GM19239 (cell line): ENCODE measurements at regions not wholly inside any gene's neighbourhood (a gene's known extent, or its start where the extent isn't known, plus 50 kb on each side); places are given as distances from the start of the nearest gene placed in this dataset.

Source experiments
- DNase-seq: peaks from one replicate; pipeline ENCODE4 v3.0.0; 2011; ENCODE audit warnings: low spot score; ENCODE audit not compliant: insufficient read length
- FAIRE-seq: peaks from 2 replicates; lab custom pipeline; 2011; peaks lifted over from hg19 to GRCh38; lab: Jason Lieb, UNC

DNA sequence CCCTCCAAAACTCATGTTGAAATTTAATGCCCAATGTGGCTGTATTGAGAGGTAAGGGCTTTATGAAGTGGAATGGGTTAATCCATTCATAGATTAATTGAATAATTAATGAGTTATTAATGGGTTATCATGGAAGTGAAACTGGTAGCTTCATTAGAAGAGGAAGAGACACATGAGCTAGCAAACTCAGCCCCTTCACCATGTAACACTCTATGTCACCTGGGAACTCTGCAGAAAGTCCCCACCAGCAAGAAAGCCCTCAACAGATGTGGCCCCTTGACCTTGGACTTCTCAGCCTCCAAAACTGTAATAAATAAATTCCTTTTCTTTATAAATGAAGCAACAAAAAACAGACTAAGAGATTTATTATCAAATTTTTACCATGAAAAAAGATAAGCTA lies 223.5 kb downstream of the KLF12 start:
- FAIRE-seq (no peak), DNase-seq (no peak)

DNA sequence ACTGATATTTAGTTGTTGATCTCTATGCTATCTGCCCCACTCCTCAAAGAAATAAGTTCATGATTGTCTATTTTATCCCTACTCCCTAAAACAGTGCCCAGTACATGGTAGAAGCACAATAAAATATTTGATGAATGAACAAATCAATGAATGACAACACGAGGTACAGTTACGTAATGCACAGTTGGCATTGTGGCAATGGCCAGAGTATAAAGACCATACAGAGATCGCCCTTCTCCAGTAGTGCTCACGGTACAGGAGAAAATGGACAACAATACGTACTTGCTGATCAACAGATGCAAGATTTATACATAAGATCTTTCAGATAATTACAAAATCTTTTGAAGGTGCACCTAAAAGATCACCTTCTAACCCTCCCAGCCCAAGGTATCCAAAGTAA lies 225.4 kb downstream of the KLF12 start:
- DNase-seq (no peak), FAIRE-seq (no peak)

DNA sequence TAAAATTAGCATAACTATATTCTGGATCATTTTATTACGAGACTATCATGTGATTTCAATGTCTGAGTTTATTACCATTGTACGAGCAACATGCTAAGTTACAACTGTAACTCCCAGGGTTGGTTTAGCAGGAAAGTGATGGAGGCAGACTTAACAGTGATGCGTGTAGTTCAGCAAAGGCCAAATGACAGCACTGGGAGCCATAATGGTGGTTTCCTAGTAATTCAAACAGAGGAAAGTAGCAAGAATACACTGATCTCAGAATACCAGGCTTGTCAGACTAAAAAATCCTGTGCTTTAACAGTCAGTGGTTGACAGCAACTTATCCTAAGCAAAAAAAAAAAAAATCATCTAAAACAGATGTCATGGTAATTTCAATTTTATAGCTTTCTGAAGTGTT lies 229.6 kb downstream of the KLF12 start:
- FAIRE-seq, result no peak
- no peak for DNase-seq

DNA sequence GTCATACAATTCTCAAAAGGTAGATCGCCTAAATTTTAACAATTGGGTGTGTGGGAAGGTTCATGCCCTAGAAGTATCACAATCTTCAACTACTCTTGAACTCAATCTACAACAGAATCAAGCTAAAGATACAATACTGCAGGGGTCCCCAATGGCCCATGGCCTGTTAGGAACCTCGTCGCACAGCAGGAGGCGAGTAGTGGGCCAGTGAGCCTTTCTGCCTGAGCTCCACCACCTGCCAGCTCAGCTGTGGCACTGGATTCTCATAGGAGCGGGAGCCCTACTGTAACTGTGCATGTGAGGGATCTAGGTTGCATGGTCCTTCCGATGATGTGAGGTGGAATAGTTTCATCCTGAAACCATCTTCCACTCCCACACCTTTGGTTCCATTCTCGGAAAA lies 230.6 kb downstream of the KLF12 start:
- no peak for DNase-seq
- no peak for FAIRE-seq

DNA sequence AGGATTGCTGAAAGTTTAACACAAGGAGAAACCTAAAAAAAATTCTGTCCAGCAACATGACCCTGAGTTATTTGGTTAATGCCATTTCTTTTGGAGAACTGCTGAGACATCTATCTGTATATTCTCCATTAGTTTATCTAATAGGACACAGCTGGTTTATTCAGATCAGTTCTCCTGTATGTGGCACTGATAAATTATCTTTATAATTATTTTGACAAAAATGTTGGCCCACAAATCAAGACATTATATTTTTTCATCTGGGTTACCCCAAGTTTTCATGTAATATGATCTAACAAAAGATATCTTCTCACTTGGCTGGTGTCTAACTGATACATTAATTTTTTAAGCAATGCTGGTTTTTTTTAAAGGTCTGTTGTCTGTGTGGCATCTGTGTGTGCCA lies 231.4 kb downstream of the KLF12 start:
- FAIRE-seq (no peak), DNase-seq (no peak)

DNA sequence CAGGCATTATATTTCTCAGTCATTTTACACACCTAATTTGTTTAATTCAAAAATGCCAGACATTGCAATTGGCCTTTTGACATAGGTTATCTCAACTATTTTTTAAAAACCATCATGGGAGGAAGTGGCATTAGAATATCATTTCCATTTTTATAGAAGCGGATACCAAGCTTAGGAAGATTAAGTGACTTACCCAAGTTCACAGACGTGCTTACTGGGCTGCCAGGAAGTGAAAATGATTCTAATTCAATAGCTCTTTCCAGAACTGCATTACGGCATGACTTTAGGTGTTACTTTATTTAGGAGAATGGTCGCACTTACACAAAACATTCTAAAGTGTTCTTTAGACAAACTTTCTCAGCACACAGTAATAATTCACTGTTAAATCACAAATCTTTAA lies 231.9 kb downstream of the KLF12 start:
- DNase-seq, result no peak
- peak; percentile 39 for FAIRE-seq

DNA sequence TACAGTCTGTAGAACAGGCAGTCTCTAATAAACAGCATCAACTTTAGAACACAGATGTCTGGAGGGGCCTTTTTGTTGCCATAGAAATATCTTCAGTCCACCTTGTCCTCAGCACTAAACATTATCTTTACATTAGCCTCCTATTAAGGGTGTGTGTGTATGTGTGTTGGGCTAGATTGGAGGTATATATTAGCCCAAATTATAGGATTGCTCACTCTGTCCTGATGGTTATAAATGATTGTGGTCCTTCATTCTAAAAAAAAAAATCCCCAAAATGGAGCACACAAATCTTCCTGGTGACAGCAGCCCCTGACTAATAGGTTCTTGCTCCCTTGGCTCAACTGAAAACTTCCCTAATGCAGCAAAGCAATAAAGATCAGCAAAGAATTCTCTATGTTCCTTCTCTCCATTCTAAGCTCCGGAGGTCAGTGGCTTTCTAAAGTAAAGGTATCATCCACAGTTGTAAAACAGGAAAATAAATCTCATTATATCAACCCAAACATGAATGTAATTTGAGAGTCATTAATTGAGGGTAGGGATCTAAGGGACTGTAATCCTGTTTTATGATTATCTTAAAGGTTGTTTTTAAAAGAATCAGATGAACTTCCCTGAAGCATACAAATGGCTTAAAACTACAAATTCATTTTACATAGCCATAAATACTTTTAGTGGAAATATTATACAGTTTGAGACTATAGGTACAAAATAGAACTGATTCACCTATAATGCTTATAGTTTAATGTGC lies 232.7 kb downstream of the KLF12 start:
- FAIRE-seq, result peak; percentile 60
- no peak for DNase-seq

DNA sequence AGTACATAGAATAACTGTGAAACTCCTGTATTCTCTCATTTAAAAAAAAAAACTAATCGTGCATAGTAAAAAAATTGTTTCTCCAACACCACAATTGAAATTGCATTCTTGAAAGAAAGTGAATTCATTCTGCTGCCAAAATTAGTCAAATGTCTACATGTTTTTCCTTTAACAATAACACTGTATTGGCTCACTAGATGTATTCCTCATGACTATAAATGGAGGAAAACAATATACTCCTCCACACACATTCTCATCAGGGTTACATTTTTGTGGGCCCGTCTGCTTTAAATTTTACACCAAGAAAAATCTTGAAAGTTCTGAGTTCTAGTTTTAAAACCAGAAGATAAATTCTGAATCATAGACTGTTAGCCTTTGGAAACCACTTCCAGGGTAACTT lies 233.6 kb downstream of the KLF12 start:
- DNase-seq (no peak), FAIRE-seq (no peak)

DNA sequence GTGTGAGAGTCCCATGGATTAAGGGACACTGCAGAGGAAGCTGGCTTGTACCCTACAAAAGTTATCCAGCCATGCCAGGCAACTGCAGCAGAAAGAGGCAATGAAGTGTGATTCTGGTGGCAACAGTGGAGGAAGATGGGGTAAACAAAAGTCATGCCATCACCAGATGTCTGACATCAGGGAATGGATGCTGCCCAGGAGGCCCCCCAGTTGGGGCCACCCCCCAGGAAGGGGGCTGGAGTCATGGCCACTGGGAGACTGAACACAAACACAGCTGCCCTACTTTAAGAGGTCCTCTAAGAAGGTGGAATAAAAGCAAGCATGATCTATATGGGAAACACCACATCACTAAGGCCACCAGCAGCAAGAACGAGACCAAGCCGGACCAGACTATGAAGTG lies 235.3 kb downstream of the KLF12 start:
- FAIRE-seq, result no peak
- no peak for DNase-seq

DNA sequence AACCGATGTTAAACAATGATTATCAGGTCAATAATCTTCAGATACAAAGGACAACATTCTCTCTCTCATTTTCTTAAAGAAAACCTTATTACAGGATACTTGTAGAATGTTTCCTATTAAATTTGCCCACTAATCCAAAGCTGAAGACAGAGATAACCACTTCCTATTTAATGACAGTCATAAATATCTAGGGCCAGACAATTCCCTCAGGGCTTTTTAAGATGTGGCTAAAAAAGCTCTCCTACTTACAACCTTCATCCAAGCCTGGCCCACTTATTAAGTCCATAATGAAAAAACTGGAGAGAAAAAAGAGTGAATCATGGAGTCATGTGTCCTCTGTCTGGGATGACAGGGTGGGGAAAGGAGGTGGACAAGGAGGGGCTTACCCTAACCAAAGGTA lies 235.9 kb downstream of the KLF12 start:
- DNase-seq, result no peak
- FAIRE-seq, result no peak

DNA sequence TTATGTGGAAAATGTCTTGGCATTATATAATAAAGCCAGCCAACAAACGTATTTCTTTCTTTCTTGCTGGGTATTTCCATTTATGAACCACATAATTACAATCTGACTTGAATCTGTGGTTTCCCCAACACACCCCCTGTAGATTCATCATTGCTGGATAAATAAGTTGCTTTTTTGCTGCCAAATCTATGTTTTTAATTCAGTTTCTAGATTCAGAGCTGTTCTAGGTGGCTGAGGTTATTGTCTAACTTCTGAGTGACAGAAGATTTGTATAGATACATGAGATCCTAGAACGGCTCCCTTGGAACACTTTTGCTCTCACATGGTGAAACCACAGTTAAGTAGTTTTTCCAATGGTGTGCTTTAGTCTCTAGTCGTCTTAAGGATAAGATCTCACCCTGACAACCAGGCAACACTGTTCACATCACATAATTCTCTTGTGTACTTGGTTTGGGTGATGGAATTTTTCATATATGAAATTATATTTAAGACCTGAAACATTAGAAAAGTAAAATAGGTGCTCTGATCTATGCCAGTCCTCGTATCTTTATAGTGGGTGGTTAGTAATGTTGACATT lies 239.1 kb downstream of the KLF12 start:
- DNase-seq, result no peak
- no peak for FAIRE-seq

DNA sequence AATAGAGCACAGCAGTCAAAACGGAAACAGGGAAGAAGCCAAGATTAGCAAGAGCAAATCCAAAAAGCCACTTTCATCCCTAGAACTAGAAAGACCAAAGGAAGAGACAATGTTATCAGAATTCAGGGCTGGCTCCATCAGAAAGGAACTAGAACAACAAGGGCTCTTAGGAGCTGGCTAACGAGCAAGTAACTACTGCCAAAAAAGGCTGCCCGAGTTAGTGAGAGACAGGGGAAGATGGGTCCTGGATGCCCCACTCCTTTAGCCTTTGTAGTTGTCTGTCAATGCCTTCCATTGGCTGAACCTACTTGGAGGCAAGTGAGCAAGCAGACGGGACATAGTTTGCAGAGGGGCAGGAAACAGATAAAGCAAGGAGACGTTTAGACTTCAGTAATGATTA lies 240.4 kb downstream of the KLF12 start:
- DNase-seq (no peak), FAIRE-seq (no peak)

DNA sequence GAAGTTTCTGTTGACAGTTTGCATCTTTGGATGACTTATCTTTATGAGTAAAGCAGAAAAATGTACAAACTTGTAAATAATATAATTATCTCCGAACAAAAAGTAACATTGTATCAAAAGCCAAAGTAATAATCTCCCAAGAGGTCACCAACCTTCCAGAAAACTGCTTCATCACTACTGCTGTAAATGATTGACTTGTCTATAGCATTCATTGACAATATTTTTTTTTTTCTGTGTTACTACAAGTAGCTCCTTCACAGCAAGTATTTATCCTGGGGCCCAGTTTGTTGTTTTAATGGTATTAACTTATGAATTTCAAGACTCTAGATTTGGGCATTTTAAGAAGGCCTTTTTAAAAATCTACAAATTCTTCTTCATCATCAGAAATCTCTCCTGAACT lies 242.4 kb downstream of the KLF12 start:
- FAIRE-seq, result no peak

DNA sequence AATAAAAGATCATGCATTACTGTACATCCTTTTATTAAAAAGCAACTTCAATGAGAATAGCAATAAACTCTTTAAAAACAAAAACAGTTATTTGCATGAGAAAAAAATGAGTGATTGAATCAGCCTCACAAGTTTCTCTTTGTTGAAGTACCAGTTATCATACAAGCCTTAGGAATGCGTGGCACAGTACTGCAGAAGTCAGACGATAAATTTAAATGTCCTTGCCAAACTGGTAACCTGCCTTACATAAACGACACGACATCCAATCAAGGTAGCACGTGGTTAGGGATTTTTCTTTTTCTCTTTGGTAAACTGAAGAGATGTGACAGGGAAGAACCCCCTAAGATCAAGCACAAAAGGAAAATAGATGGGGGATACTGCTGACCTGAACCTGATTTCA lies 251.0 kb downstream of the KLF12 start:
- FAIRE-seq (peak; percentile 48), DNase-seq (no peak)

More for the DNA sequence above, 242.4 kb downstream of the KLF12 start:
- no peak for DNase-seq

DNA sequence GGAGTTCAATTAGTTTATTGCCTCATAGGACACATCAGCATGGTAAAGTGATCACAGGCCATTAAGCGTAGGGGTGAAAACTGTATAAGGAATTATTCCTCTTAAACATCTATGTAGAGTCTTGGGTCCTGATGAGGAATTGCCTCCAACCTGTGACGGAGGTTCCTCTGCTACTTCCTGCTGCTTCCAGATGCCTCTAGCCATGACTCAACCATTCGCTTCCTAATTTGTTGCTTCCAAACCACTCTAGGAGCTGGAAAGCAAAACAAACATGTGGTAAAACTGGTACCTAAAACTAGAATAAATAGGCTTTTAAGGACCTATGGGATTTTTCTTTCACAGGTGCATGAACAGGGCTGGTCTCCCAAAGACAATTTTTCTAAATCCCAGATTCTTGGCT lies 253.8 kb downstream of the KLF12 start:
- no peak for FAIRE-seq
- DNase-seq, result no peak

DNA sequence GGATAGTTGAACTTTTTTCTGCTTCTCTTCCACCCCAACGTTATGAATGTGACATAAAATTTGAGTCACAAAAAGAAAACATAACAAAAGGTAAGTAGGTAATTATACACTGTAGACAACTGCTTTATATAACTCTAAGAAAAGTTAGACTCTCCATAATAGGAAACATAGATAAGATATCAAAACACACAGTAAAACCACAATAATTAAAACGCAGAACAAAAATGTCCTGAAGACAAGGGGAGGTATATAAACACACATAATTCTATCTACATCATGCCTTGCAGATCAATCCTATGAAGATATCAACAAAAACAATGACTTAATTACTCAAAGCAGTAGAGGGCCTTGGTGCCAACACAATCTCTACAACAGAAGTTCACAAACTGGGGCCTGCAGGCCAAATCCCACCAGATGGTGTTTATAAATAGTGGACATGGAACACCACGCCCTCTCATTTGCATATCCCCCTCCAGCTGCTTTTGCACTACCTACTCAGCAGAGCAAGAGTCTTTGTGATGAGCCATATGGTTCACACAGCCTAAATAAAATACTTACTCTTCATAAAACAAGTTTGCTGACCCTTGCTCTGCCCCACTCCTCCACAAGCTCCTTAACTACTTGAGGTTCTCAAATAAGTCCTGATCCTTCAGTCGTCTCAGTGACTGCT lies 254.7 kb downstream of the KLF12 start:
- no peak for DNase-seq

DNA sequence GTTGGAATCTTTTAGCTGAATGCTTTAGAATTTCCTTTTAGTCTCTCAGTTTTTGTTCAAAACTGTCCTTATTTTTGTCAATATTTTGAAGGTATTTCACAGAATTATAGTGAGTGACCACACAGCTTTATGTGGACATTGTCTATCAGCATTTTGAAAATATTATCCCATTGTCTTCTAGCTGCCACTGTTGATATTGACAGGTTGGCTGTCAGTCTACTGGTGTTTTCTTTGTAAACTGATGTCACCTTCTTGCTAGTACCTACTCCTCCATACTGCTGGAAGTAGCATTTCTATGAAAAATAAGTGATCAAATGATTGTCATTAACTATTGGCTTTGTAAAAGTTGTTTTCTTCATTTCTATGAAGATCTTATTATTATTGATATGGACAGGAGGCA lies 256.8 kb downstream of the KLF12 start:
- FAIRE-seq (no peak), DNase-seq (no peak)

More for the DNA sequence above, 254.7 kb downstream of the KLF12 start:
- FAIRE-seq, result no peak

DNA sequence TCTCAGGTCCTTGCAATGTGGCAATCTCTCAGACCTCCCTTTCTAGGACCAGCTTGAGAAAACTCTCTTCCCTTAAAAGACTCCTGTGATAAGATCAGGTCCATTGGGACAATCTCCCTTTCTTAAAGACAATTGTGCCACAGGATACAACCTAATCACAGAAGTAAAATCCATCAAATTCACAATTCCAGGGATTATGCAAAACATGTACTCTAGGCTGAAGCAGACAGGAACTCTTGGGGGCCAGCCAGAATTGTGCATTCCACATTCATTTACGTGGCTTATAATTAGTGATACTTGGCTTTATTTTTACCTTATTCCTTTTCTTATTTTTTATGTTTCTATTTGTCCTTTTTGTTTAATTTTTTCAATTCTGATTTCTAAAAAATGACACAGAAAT lies 257.9 kb downstream of the KLF12 start:
- DNase-seq, result no peak
- FAIRE-seq, result no peak

DNA sequence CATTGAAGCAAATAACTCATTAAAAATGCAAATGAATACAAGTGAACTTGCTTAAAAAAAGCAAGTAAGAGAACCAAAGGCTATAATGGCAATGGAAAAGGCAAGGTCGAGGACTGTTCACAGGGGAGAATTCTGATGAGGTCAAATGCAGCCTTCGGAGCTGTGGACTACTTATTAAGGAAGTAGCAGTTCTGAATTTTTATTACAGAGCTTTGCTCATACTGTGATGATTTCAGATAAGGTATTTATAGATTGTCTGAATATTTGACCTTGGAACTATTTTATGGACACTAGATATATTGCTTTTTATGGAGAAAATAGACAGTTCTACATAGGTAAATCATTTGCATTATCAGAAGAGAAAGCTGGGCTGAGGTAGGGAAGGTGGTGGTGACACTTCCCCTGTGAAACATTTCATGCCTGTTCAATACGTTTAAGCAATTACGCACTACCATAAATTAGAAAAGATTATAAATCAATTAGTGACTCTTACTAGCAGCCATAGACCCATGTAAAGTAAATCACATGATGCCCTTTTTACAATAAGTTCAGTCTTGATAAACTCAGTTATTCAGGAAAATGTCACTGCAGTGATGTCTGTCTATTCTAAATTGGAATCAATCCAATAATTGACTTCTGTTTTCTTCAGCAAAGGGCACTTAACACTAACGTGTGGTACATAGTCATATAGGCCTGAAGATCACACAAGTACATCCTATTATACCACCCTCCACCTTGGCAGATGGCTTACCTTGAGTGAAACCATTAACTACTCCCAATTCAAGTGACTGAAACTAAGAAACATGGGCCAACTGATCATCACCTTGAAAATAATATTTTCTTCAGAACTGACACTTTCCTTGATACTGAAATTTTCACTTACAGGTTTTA lies 260.0 kb downstream of the KLF12 start:
- peak; percentile 76 for FAIRE-seq
- DNase-seq, result no peak

DNA sequence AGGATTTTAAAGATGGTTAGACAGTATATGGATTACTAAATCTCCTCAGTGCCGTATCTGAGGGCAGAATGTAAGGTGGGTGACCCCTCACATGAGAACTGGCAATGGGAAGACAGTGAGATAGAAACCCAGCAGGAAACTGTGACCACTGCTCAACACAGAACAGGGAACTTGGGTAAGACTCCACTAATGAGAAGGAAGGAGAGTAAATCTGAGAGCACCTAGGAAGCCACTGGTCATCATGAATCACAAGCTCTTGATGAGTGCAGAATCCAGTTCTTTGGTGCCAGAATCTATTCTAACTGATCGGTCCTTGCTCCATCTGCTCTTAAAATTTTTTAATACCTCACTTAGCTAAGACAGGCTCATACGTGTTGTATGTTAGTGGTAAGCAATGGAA lies 261.8 kb downstream of the KLF12 start:
- DNase-seq (no peak), FAIRE-seq (no peak)
